ENCODE measurements at regions not wholly inside any gene's neighbourhood (a gene's known extent, or its start where the extent isn't known, plus 50 kb on each side); places are given as distances from the start of the nearest gene placed in this dataset.

GRCh38 chr11:42074306-42074705 lies 614.9 kb upstream of the LRRC4C start:
- no peak for TF ChIP-seq POLR2AphosphoS5 (IDR thresholded peaks at IDR 0.05; ENCODE audit: low read depth)
- TF ChIP-seq CTCF (IDR thresholded peaks at IDR 0.05; ENCODE audit: insufficient read depth, low read length), result no peak
- no peak for TF ChIP-seq SPI1 (IDR thresholded peaks at IDR 0.05; ENCODE audit: borderline replicate concordance, low read depth)
